ENCODE measurements at regions not wholly inside any gene's neighbourhood (a gene's known extent, or its start where the extent isn't known, plus 50 kb on each side); places are given as distances from the start of the nearest gene placed in this dataset.
"Not testable (repeated sequence)": the region's sequence is repeated elsewhere in the genome, so short reads cannot be mapped to it uniquely, and the experiment has no call there.

- TF ChIP-seq POLR2A, POLR2AphosphoS5 (IDR thresholded peaks at IDR 0.05): not testable (repeated sequence)
Measured at GRCh38 chrX:51119058-51119926, 208.8 kb downstream of the BMP15 start.
